HUES64 (cell line): ENCODE measurements at regions not wholly inside any gene's neighbourhood (a gene's known extent, or its start where the extent isn't known, plus 50 kb on each side); places are given as distances from the start of the nearest gene placed in this dataset.
"Not testable (repeated sequence)": the region's sequence is repeated elsewhere in the genome, so short reads cannot be mapped to it uniquely, and the experiment has no call there.

Experiments used
- H3K27ac ChIP-seq: 2 replicates; pipeline ENCODE4 v1.7.0; 2013; ENCODE audit warnings: low read depth, low read length, inconsistent platforms
- H3K27me3 ChIP-seq: 2 replicates; pipeline ENCODE4 v1.6.1; 2013; ENCODE audit warnings: mild to moderate bottlenecking, low read length; ENCODE audit not compliant: insufficient read depth
- H3K36me3 ChIP-seq: 2 replicates; pipeline ENCODE4 v1.6.1; 2013; ENCODE audit warnings: mild to moderate bottlenecking, low read length; ENCODE audit not compliant: insufficient read depth
- H3K4me1 ChIP-seq: 2 replicates; pipeline ENCODE4 v1.6.1; 2013; ENCODE audit warnings: mild to moderate bottlenecking, low read length, moderate library complexity; ENCODE audit not compliant: insufficient read depth
- H3K4me3 ChIP-seq: 2 replicates; pipeline ENCODE4 v1.5.1; 2013; ENCODE audit warnings: mild to moderate bottlenecking, low read length, moderate library complexity
- H3K9ac ChIP-seq: 2 replicates; pipeline ENCODE4 v1.6.1; 2013; ENCODE audit warnings: mild to moderate bottlenecking, low read depth, low read length
- H3K9me3 ChIP-seq: 2 replicates; pipeline ENCODE4 v1.6.1; 2013; ENCODE audit warnings: low read depth, low read length; ENCODE audit not compliant: insufficient read depth
- WGBS: fragments of 150-250, 120-280 bp; methylation state at CpG from one replicate; pipeline ENCODE4 v1.1.7; 2013; ENCODE audit warnings: missing lambda C conversion rate; 5-methylcytosine and 5-hydroxymethylcytosine counted together

GRCh38 chr6:164720-165119 is 127.6 kb upstream of the DUSP22 start:
- H3K4me3 ChIP-seq = no peak overlapping the region
- no peaks in the 10 kb centered on the region for H3K9me3 ChIP-seq
- no peak overlapping the region for H3K27ac ChIP-seq
- H3K9ac ChIP-seq = no peak overlapping the region
- no peaks in the 10 kb centered on the region for H3K4me1 ChIP-seq
- no peaks in the 10 kb centered on the region for H3K36me3 ChIP-seq
- no peaks in the 10 kb centered on the region for H3K27me3 ChIP-seq
- 89% methylated on average over 7 of the region's 7 CpGs for WGBS

GRCh38 chr6:165263-165662 is 127.0 kb upstream of the DUSP22 start:
- Histone ChIP-seq H3K4me1 (no peaks in the 10 kb centered on the region), H3K9ac (no peak overlapping the region), H3K36me3 (no peaks in the 10 kb centered on the region), H3K27ac (no peak overlapping the region), H3K4me3 (no peak overlapping the region), H3K27me3 (no peaks in the 10 kb centered on the region), H3K9me3 (no peaks in the 10 kb centered on the region)
- 95% methylated on average over 1 of the region's 1 CpG for WGBS

GRCh38 chr6:165906-166305 is 126.4 kb upstream of the DUSP22 start:
- no peak overlapping the region for H3K4me3 ChIP-seq
- no peak overlapping the region for H3K9ac ChIP-seq
- no peaks in the 10 kb centered on the region for H3K27me3 ChIP-seq
- no peaks in the 10 kb centered on the region for H3K36me3 ChIP-seq
- H3K4me1 ChIP-seq = no peaks in the 10 kb centered on the region
- H3K27ac ChIP-seq = no peak overlapping the region
- no peaks in the 10 kb centered on the region for H3K9me3 ChIP-seq

- WGBS = 50% methylated on average over 2 of the region's 3 CpGs
- Histone ChIP-seq H3K4me3 (no peak overlapping the region), H3K4me1 (no peaks in the 10 kb centered on the region), H3K27me3 (no peaks in the 10 kb centered on the region), H3K27ac (no peak overlapping the region), H3K9ac (no peak overlapping the region), H3K36me3 (no peaks in the 10 kb centered on the region), H3K9me3 (0 out of 2 replicates have a peak, but pooled peaks cover 2% of the 10 kb centered on the region)
Observed at GRCh38 chr6:168865-169455, 123.3 kb upstream of the DUSP22 start.

- Histone ChIP-seq H3K27ac (no peak overlapping the region), H3K27me3 (no peaks in the 10 kb centered on the region), H3K9me3 (peaks cover 7% of the 10 kb centered on the region; the same call in 1 of the 2 replicates), H3K4me1 (no peaks in the 10 kb centered on the region), H3K4me3 (no peak overlapping the region), H3K9ac (no peak overlapping the region), H3K36me3 (no peaks in the 10 kb centered on the region)
- WGBS = no CpG with 5 or more reads among the region's 1 CpG
Observed at GRCh38 chr6:174036-174435, 118.3 kb upstream of the DUSP22 start.

- 95% methylated on average over 2 of the region's 2 CpGs for WGBS
- no peak overlapping the region for H3K27ac ChIP-seq
- H3K9me3 ChIP-seq = peaks cover 10% of the 10 kb centered on the region; the same call in 1 of the 2 replicates
- no peak overlapping the region for H3K9ac ChIP-seq
- no peaks in the 10 kb centered on the region for H3K36me3 ChIP-seq
- no peaks in the 10 kb centered on the region for H3K4me1 ChIP-seq
- no peak overlapping the region for H3K4me3 ChIP-seq
- no peaks in the 10 kb centered on the region for H3K27me3 ChIP-seq
Observed at GRCh38 chr6:175680-176079, 116.6 kb upstream of the DUSP22 start.

GRCh38 chr6:176766-177165 is 115.5 kb upstream of the DUSP22 start:
- WGBS = 97% methylated on average over 7 of the region's 7 CpGs
- Histone ChIP-seq H3K4me1 (no peaks in the 10 kb centered on the region), H3K27ac (no peak overlapping the region), H3K9me3 (peaks cover 9% of the 10 kb centered on the region; the same call in 1 of the 2 replicates), H3K27me3 (no peaks in the 10 kb centered on the region), H3K36me3 (no peaks in the 10 kb centered on the region), H3K9ac (no peak overlapping the region), H3K4me3 (no peak overlapping the region)

- 87% methylated on average over 11 of the region's 11 CpGs for WGBS
- Histone ChIP-seq H3K4me3 (no peak overlapping the region), H3K9me3 (peaks cover 8% of the 10 kb centered on the region; the same call in 1 of the 2 replicates), H3K27ac (no peak overlapping the region), H3K4me1 (no peaks in the 10 kb centered on the region), H3K36me3 (no peaks in the 10 kb centered on the region), H3K27me3 (no peaks in the 10 kb centered on the region), H3K9ac (no peak overlapping the region)
Observed at GRCh38 chr6:178119-178518, 114.2 kb upstream of the DUSP22 start.

GRCh38 chr6:178929-179328 is 113.4 kb upstream of the DUSP22 start:
- not testable (repeated sequence) for H3K4me1 ChIP-seq

GRCh38 chr6:179340-179950 is 112.8 kb upstream of the DUSP22 start:
- no peaks in the 10 kb centered on the region for H3K36me3 ChIP-seq
- 96% methylated on average over 29 of the region's 29 CpGs for WGBS

More at GRCh38 chr6:178929-179328, 113.4 kb upstream of the DUSP22 start:
- not testable (repeated sequence) for H3K27ac ChIP-seq, H3K9ac ChIP-seq, H3K4me3 ChIP-seq, H3K27me3 ChIP-seq, H3K36me3 ChIP-seq, H3K9me3 ChIP-seq
- WGBS = 93% methylated on average over 5 of the region's 5 CpGs

GRCh38 chr6:180091-180694 is 112.1 kb upstream of the DUSP22 start:
- WGBS = 86% methylated on average over 13 of the region's 13 CpGs
- not testable (repeated sequence) for H3K27ac ChIP-seq, H3K4me3 ChIP-seq, H3K9ac ChIP-seq, H3K27me3 ChIP-seq, H3K4me1 ChIP-seq, H3K36me3 ChIP-seq, H3K9me3 ChIP-seq

More at GRCh38 chr6:179340-179950, 112.8 kb upstream of the DUSP22 start:
- no peaks in the 10 kb centered on the region for H3K27me3 ChIP-seq
- H3K9me3 ChIP-seq = peaks cover 8% of the 10 kb centered on the region; the same call in 1 of the 2 replicates
- H3K9ac ChIP-seq = no peak overlapping the region
- no peak overlapping the region for H3K27ac ChIP-seq
- no peak overlapping the region for H3K4me3 ChIP-seq
- H3K4me1 ChIP-seq = no peaks in the 10 kb centered on the region
